NCI-H2029 (cell line): ENCODE measurements at regions not wholly inside any gene's neighbourhood (a gene's known extent, or its start where the extent isn't known, plus 50 kb on each side); places are given as distances from the start of the nearest gene placed in this dataset.

Experiments used
- DNase-seq: peaks from one replicate; lab custom pipeline; 2025; lab: John Stamatoyannopoulos, UW

- DNase-seq: no peak
Measured at GRCh38 chr11:109972939-109973338, 120.3 kb upstream of the ZC3H12C start.

- no peak for DNase-seq
Measured at GRCh38 chr11:109973486-109973885, 119.7 kb upstream of the ZC3H12C start.

- DNase-seq: no peak
Measured at GRCh38 chr11:109974523-109974922, 118.7 kb upstream of the ZC3H12C start.

GRCh38 chr11:109978895-109979294 is 114.3 kb upstream of the ZC3H12C start:
- DNase-seq: no peak

GRCh38 chr11:109981031-109981636 is 112.1 kb upstream of the ZC3H12C start:
- no peak for DNase-seq

- DNase-seq: no peak
Measured at GRCh38 chr11:109983358-109983757, 109.8 kb upstream of the ZC3H12C start.

GRCh38 chr11:109984634-109985289 is 108.4 kb upstream of the ZC3H12C start:
- DNase-seq: no peak

GRCh38 chr11:109986488-109986887 is 106.7 kb upstream of the ZC3H12C start:
- no peak for DNase-seq

- DNase-seq: no peak
Measured at GRCh38 chr11:109991835-109992234, 101.4 kb upstream of the ZC3H12C start.

GRCh38 chr11:109993786-109994185 is 99.4 kb upstream of the ZC3H12C start:
- DNase-seq: no peak

GRCh38 chr11:109994907-109995306 is 98.3 kb upstream of the ZC3H12C start:
- DNase-seq: no peak

GRCh38 chr11:109996060-109996459 is 97.1 kb upstream of the ZC3H12C start:
- no peak for DNase-seq

- no peak for DNase-seq
Measured at GRCh38 chr11:109998921-109999320, 94.3 kb upstream of the ZC3H12C start.

GRCh38 chr11:110000031-110000502 is 93.1 kb upstream of the ZC3H12C start:
- no peak for DNase-seq

- no peak for DNase-seq
Measured at GRCh38 chr11:110000850-110001249, 92.3 kb upstream of the ZC3H12C start.

GRCh38 chr11:110003426-110003825 is 89.8 kb upstream of the ZC3H12C start:
- DNase-seq: no peak

- DNase-seq: no peak
Measured at GRCh38 chr11:110011595-110011994, 81.6 kb upstream of the ZC3H12C start.

- no peak for DNase-seq
Measured at GRCh38 chr11:110015695-110016094, 77.5 kb upstream of the ZC3H12C start.

GRCh38 chr11:110019675-110020074 is 73.5 kb upstream of the ZC3H12C start:
- DNase-seq: no peak

GRCh38 chr11:110022548-110022947 is 70.6 kb upstream of the ZC3H12C start:
- DNase-seq: no peak

GRCh38 chr11:110023711-110024110 is 69.5 kb upstream of the ZC3H12C start:
- DNase-seq: no peak

- DNase-seq: no peak
Measured at GRCh38 chr11:110026858-110027626, 66.2 kb upstream of the ZC3H12C start.
